Colon (tissue), 2 donors: ENCODE measurements at regions not wholly inside any gene's neighbourhood (a gene's known extent, or its start where the extent isn't known, plus 50 kb on each side); places are given as distances from the start of the nearest gene placed in this dataset.
"Not testable (repeated sequence)": the region's sequence is repeated elsewhere in the genome, so short reads cannot be mapped to it uniquely, and the experiment has no call there.

Experiments
- FAIRE-seq: peaks from 2 replicates; lab custom pipeline; 2012; peaks lifted over from hg19 to GRCh38; lab: Jason Lieb, UNC
- donor health status: control.
- donor health status: control.

GRCh38 chr5:108530706-108531105 lies 148.8 kb upstream of the FBXL17 start:
- FAIRE-seq, result no peak

- no peak for FAIRE-seq
Observed at GRCh38 chr5:108529381-108529780, 147.5 kb upstream of the FBXL17 start.

DNA sequence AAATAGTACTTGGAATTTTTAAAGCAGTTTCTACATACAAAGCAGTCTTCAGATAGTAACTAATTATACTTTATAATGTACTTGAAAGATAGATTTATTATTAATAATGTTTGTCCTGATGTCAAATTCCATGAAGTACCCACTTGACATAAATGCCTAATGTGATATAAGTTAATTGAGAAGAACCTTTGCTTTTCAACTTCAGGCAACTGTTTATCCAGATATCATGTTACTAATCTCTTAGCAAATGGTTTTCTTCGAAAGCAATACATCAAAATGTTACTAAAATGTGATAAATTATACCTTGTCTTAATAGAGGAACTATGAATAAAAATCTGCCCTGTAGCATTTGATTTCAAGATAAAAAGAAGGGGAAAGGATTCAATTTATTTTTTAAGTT lies 146.8 kb upstream of the FBXL17 start:
- FAIRE-seq, result no peak

DNA sequence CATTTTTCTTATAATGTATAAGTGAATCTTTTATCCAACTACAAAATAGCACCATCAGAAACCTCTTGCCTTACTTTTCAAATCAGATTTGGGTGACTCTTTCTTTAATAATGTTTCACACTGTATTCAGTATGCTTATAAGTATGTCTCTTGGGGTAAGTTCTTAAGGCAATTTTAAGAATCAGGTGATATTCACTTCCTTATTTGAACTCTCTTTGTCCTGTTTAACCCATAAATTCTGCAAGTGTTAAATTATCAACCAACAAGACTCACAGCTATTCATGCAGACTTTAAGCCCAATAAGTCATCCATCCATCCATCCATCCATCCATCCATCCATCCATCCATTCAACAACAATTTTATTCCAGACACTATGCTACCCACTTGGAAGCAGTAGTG lies 142.7 kb upstream of the FBXL17 start:
- no peak for FAIRE-seq

DNA sequence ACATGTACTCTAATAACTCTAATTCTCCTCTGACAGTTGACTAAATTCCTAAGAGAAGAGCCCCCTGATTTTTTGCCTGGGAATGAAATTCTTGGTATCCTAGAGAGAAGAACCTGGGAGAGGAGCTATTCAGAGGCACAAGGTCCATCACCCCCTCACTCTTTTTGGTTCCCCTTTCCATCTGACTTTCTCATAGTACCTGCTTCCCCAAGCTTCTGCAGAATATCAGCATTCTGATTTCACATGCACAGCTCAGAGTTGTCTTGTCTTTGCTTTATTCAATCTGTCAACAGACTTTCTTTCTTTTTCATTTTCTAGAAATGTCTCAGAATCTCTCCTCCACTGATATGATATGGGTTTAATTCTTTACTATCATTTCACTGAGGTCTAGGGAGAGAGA lies 141.5 kb upstream of the FBXL17 start:
- no peak for FAIRE-seq

- no peak for FAIRE-seq
Observed at GRCh38 chr5:108521841-108522506, 140.1 kb upstream of the FBXL17 start.

- no peak for FAIRE-seq
Observed at GRCh38 chr5:108521011-108521700, 139.3 kb upstream of the FBXL17 start.

DNA sequence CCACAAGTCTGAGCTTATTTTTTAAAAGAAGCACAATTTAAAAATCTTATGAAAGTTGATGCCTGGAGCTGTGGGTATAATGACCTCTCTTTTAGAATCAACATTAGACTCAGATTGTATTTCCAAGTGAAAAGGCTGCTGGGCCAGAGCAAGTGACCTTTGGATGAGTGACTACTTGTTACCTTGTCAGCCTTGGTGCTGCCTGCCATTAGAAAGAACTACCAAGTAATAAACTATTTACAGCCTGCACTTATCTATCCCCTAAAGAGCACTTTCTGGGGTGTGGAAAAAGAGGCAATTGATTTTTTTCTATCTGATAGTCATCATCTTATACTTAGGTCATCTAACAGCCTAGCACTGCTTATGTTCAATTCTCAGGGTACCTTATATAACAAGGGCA lies 134.9 kb upstream of the FBXL17 start:
- FAIRE-seq, result no peak

DNA sequence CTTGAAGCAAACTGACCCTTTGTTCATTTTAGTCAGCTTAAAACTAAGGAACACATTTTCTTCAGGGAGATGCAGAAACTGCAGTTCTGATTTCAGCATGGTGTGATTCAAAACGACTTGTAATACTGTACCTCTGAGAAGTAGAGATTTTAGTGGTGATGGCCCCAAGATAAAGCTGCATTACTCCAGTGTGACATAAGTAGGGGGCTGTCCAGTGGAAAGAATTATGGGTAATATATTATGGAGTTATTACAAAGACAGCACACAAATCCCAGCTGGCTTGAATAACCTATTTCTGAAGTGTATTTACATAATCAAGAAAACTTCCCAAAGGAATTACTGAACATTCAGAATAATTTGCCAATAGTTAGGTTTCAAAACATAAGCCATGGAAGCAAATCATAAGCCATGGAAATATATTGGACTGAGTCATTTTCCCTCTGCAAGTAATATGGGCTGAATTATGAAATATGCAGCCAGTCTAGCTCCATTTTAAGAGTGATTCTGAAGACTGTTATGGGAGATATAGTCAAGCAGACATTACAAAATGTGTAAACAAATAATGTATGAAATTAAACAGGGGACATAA lies 133.7 kb upstream of the FBXL17 start:
- FAIRE-seq, result no peak

- FAIRE-seq, result no peak
Observed at GRCh38 chr5:108508979-108509378, 127.1 kb upstream of the FBXL17 start.

- no peak for FAIRE-seq
Observed at GRCh38 chr5:108507631-108508030, 125.7 kb upstream of the FBXL17 start.

GRCh38 chr5:108505608-108506007 lies 123.7 kb upstream of the FBXL17 start:
- no peak for FAIRE-seq

DNA sequence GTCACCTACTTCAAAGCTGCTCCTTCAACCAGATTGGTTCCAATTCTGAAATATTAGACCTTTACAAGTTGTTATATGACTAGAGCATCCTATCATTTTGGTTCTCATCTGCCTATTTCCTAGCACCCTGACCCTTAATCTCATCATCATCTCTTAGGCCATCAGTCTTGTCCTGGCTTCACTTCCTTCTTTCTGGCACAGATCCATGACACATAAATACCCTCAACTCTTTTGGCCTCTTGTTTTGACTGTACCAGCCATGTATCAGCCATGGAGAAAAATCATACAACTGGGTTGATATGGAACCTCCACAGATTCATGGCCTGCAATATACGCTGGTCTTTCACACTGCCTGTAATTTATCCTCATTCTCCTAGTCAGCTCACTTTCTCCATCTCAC lies 123.1 kb upstream of the FBXL17 start:
- FAIRE-seq, result no peak

DNA sequence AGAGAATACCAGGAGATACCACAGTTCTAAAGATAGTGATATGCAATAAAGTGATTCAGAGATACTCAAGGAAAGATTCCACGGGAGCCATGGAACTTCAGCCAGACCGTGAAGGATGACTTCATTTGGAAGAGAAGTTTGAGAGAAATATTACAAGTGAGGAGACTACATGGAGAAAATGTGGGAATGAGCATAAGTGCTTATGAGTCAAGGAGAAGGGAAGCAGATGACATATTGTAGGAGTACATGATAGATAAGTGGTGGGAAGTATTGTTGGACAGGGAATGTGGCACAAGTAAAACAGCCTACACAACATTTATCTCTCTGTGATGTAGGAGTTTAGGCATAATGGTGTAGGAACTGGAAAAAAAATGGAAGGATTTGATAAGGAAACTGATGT lies 122.1 kb upstream of the FBXL17 start:
- FAIRE-seq, result no peak

- FAIRE-seq, result not testable (repeated sequence)
Observed at GRCh38 chr5:108495615-108496014, 113.7 kb upstream of the FBXL17 start.

DNA sequence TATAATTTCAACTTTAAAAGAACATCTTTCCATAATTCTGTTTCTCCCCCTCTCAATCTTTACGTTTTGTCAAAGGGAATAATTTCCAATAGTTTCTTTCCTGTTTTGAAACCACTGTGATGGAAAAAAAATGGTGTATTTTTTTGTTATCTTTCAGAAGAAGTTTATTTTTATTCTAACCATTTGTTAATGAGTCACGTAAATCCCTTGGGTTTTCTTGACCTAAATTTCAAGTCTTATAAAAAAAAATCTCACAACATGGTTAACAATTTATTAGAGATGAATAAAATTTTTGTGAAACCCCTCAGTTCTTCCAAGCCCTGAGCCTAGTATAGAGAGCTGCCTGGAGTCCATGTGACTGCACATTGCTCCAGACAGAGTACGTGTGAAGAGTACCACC lies 106.1 kb upstream of the FBXL17 start:
- FAIRE-seq, result no peak

- no peak for FAIRE-seq
Observed at GRCh38 chr5:108484035-108484434, 102.1 kb upstream of the FBXL17 start.

GRCh38 chr5:108481355-108481931 lies 99.5 kb upstream of the FBXL17 start:
- FAIRE-seq, result no peak

DNA sequence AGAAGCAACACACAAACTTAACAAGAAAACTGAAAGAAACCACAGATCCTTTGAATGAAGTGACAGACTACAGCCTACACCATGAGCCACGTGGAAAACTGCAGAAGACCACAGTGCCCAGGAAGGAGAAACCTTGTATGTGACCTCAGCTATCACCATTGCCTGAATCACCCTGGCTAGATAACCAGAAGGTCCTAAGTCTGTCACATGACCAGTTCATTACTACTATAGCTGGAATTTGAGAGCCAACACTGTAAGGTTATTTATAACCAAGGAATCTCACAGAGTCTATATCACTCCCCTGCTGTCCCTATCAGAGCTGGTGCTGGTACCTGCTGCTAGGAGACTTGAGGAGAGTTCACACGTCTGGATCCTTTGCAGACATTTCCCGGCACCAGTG lies 90.3 kb upstream of the FBXL17 start:
- FAIRE-seq, result no peak

GRCh38 chr5:108467563-108467962 lies 85.7 kb upstream of the FBXL17 start:
- FAIRE-seq, result no peak

- FAIRE-seq, result no peak
Observed at GRCh38 chr5:108461628-108462367, 79.9 kb upstream of the FBXL17 start.

DNA sequence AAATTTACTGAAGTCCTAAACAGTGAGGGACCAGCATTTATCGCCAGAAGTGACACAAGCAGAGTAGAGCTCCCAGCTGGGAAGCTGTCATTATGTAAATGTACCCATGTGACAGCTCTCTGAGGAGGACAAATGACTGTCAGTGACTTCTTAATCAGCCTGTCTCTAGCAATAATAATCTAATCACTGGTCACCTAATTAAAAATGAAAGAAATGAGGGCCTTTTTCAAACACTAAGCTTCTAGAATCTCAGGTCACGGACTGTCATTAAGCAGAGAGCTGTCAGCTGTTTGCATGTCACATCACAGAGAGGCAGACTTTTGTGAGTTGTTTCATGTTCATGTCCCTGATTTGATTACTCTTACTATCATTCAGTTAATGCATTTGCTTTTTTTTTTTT lies 77.9 kb upstream of the FBXL17 start:
- FAIRE-seq, result no peak

DNA sequence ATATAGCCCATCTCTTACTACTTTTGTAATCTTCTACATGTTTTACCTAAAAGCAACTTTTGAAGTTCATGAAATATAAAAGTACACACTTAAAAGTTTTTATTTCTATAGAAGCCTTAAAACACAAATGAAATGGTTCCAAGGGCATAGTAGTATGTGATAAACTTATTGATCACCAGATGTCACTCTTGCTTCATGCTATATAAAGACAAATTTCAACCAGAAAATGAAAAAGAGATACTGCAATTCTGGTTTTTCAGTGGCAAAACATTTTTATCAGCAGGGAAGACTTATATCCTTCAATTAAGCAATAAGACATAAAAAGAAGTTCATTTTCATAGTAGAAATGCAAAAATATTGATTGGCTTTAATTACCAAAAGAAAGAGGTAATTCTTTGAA lies 69.4 kb upstream of the FBXL17 start:
- FAIRE-seq, result no peak
